KMS-11 (cell line): ENCODE measurements at regions not wholly inside any gene's neighbourhood (a gene's known extent, or its start where the extent isn't known, plus 50 kb on each side); places are given as distances from the start of the nearest gene placed in this dataset.

Source experiments
- H2AFZ ChIP-seq: fragments of 200-600 bp; sonication (generic); 2 replicates; pipeline ENCODE4 v1.6.1; 2016; ENCODE audit warnings: antibody characterized with exemption, mixed run types, low read depth
- H3K27ac ChIP-seq: fragments of 200-600 bp; sonication (generic); 2 replicates; pipeline ENCODE4 v1.6.1; 2016; ENCODE audit warnings: mild to moderate bottlenecking, mixed run types
- H3K27me3 ChIP-seq: fragments of 200-600 bp; sonication (generic); 2 replicates; pipeline ENCODE4 v1.6.1; 2017; ENCODE audit warnings: mild to moderate bottlenecking, low read depth, mixed run types, moderate library complexity; ENCODE audit not compliant: insufficient read depth
- H3K36me3 ChIP-seq: fragments of 200-600 bp; sonication (generic); 2 replicates; pipeline ENCODE4 v1.6.1; 2017; ENCODE audit warnings: mild to moderate bottlenecking, mixed run types; ENCODE audit not compliant: insufficient read depth
- H3K4me1 ChIP-seq: fragments of 200-600 bp; sonication (generic); 2 replicates; pipeline ENCODE4 v1.6.1; 2016; ENCODE audit warnings: mild to moderate bottlenecking, low read depth, mixed run types; ENCODE audit not compliant: poor library complexity, severe bottlenecking
- H3K4me2 ChIP-seq: fragments of 200-600 bp; sonication (generic); 2 replicates; pipeline ENCODE4 v1.7.0; 2016; ENCODE audit warnings: mild to moderate bottlenecking, mixed run types
- H3K4me3 ChIP-seq: fragments of 200-600 bp; sonication (generic); IDR thresholded peaks from 2 replicates; pipeline ENCODE4 v1.6.1; 2017; ENCODE audit warnings: low read depth, low read length, mixed read lengths; ENCODE audit not compliant: insufficient read depth
- H3K79me2 ChIP-seq: fragments of 200-600 bp; sonication (generic); 2 replicates; pipeline ENCODE4 v1.6.1; 2016; ENCODE audit warnings: low read depth, mixed run types; ENCODE audit not compliant: insufficient read depth
- H3K9ac ChIP-seq: fragments of 200-600 bp; sonication (generic); 2 replicates; pipeline ENCODE4 v1.6.1; 2016; ENCODE audit warnings: mild to moderate bottlenecking, mixed run types
- H4K20me1 ChIP-seq: fragments of 200-600 bp; sonication (generic); 2 replicates; pipeline ENCODE4 v1.6.1; 2016; ENCODE audit warnings: mild to moderate bottlenecking, mixed run types; ENCODE audit not compliant: insufficient read depth
- CTCF ChIP-seq: fragments of 200-600 bp; sonication (generic); conservative IDR thresholded peaks from 2 replicates; pipeline ENCODE4 v1.6.1; 2017; ENCODE audit warnings: low read depth, mild to moderate bottlenecking, antibody characterized with exemption, low read length, moderate library complexity, mixed read lengths

DNA sequence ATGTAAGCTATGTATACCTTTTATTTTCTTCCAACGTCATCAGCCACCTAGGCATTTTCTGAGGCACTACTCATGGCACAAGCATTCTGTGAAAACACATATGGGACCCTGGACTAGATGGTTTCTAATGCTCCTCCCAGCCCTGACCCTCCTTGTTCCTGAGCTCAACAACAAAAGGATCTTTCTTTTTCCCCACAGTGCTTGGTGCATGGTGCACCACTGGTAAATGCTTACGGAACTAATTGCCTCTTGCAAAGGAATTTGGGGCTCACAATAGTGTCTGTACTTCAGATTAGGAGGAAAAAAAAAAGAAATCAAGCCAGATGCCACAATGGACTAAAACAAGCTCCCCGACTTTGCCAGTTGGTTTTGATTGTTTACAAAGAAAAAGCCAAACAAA is 390.5 kb downstream of the PLPP3 start:
- no peaks in the 10 kb centered on the region for H3K36me3 ChIP-seq
- no peaks in the 10 kb centered on the region for H3K4me1 ChIP-seq
- H3K4me2 ChIP-seq: no peak overlapping the region
- no peak overlapping the region for H3K27ac ChIP-seq
- H2AFZ ChIP-seq: no peak overlapping the region
- no peak overlapping the region for H3K4me3 ChIP-seq
- H3K27me3 ChIP-seq: no peaks in the 10 kb centered on the region
- no peaks in the 10 kb centered on the region for H3K79me2 ChIP-seq
- H4K20me1 ChIP-seq: no peaks in the 10 kb centered on the region
- TF ChIP-seq CTCF: no peak
- no peak overlapping the region for H3K9ac ChIP-seq

- Histone ChIP-seq H4K20me1 (no peaks in the 10 kb centered on the region), H3K27ac (no peak overlapping the region), H2AFZ (no peak overlapping the region)
These were observed 391.1 kb downstream of the PLPP3 start for GRCh38 chr1:56188221-56188620.

DNA sequence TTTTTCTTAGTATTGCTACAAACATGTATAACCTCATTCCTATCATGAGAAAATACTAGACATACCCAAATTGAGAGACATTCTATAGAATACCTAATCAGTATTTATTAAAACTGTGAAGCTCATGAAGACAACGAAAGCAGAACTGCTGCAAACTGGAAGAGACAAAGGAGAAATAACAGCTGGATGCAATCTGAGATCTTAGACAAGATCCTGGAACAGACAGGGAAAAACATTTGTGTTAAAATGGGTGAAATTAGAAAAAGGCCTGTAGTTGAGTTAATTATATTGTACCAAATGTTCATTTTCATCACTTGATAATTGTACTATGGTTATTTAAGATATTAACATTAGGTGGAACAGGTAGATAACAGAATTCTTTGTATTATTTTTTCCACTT is 392.0 kb downstream of the PLPP3 start:
- no peaks in the 10 kb centered on the region for H3K4me1 ChIP-seq
- H3K79me2 ChIP-seq: no peaks in the 10 kb centered on the region
- no peak overlapping the region for H3K4me3 ChIP-seq
- H3K27ac ChIP-seq: no peak overlapping the region
- no peak for TF ChIP-seq CTCF
- H3K36me3 ChIP-seq: no peaks in the 10 kb centered on the region
- H2AFZ ChIP-seq: no peak overlapping the region
- no peaks in the 10 kb centered on the region for H4K20me1 ChIP-seq
- H3K4me2 ChIP-seq: no peak overlapping the region
- no peaks in the 10 kb centered on the region for H3K27me3 ChIP-seq
- no peak overlapping the region for H3K9ac ChIP-seq

More at GRCh38 chr1:56188221-56188620, 391.1 kb downstream of the PLPP3 start:
- Histone ChIP-seq H3K36me3 (no peaks in the 10 kb centered on the region), H3K4me2 (no peak overlapping the region), H3K9ac (no peak overlapping the region), H3K4me3 (no peak overlapping the region), H3K79me2 (no peaks in the 10 kb centered on the region), H3K27me3 (no peaks in the 10 kb centered on the region), H3K4me1 (no peaks in the 10 kb centered on the region)
- TF ChIP-seq CTCF: no peak

DNA sequence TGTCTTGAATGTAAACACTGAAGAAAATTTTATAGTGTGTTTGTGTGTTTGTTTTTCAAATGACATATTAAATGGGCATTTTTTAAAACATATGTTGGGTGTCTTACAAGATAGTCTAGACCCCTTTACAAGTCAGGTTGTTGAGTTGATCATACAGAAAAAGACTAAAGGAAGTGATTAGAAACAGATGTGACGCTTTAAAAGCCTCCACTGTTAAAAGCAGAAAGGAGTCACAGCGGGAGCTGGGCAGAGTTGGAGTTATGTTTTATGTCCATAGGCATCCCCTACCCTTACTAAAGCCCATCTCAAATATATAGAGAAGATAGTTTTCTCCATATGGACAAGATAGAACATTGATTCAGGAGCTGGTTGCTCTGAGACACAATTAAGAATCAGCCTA is 393.9 kb downstream of the PLPP3 start:
- H3K4me2 ChIP-seq: no peak overlapping the region
- H3K79me2 ChIP-seq: no peaks in the 10 kb centered on the region

More for the DNA sequence above, 393.9 kb downstream of the PLPP3 start:
- no peaks in the 10 kb centered on the region for H3K4me1 ChIP-seq
- H3K9ac ChIP-seq: no peak overlapping the region
- H3K27me3 ChIP-seq: no peaks in the 10 kb centered on the region
- H4K20me1 ChIP-seq: no peaks in the 10 kb centered on the region
- TF ChIP-seq CTCF: no peak
- H3K27ac ChIP-seq: no peak overlapping the region
- no peak overlapping the region for H2AFZ ChIP-seq
- no peak overlapping the region for H3K4me3 ChIP-seq
- no peaks in the 10 kb centered on the region for H3K36me3 ChIP-seq
